PC-3 (cell line): ENCODE measurements at regions not wholly inside any gene's neighbourhood (a gene's known extent, or its start where the extent isn't known, plus 50 kb on each side); places are given as distances from the start of the nearest gene placed in this dataset.

Experiments used
- ATAC-seq: fragments of 200-7000 bp; cut with Tn5 transposase; 2 replicates; pipeline ENCODE4 v1.9.1; 2020; ENCODE audit warnings: mild to moderate bottlenecking, moderate library complexity
- BruUV-seq: library from RNA; stranded (reverse); fragments of 400-500 nt; replicated peaks from 2 replicates; lab custom pipeline; 2021; lab: Mats Ljungman, UMichigan
- CTCF ChIA-PET: fragments of 300-600 bp; sonication (Branson Sonifier 250); formaldehyde crosslinking; loops from one replicate; lab custom pipeline; 2022; ENCODE audit warnings: antibody characterized with exemption; lab: Charles Lee
- POLR2A ChIA-PET: fragments of 300-600 bp; sonication (Branson Sonifier 250); formaldehyde crosslinking; loops from one replicate; lab custom pipeline; 2022; ENCODE audit warnings: antibody characterized with exemption; ENCODE audit not compliant: unreplicated experiment; lab: Charles Lee
- DNase-seq: peaks from one replicate; pipeline ENCODE4 v3.0.0-alpha.2; 2015
- H2AFZ ChIP-seq: fragments of 300-600 bp; sonication (generic); 2 replicates; pipeline ENCODE4 v1.6.0; 2016; ENCODE audit warnings: antibody characterized with exemption, low read length
- H3F3A ChIP-seq: fragments of 300-600 bp; sonication (generic); one replicate; pipeline ENCODE4 v1.6.0; 2017; ENCODE audit warnings: antibody characterized with exemption, low read length, control low read depth, mild to moderate bottlenecking; ENCODE audit not compliant: unreplicated experiment
- H3K27ac ChIP-seq: fragments of 300-600 bp; sonication (generic); 2 replicates; pipeline ENCODE4 v1.5.1; 2016; ENCODE audit warnings: mild to moderate bottlenecking, low read length
- H3K27me3 ChIP-seq: fragments of 300-600 bp; sonication (generic); 2 replicates; pipeline ENCODE4 v1.6.1; 2016; ENCODE audit warnings: low read length, mixed read lengths
- H3K36me3 ChIP-seq: fragments of 300-600 bp; sonication (generic); 2 replicates; pipeline ENCODE4 v1.6.1; 2016; ENCODE audit warnings: low read depth, mixed run types, low read length, mixed read lengths
- H3K4me1 ChIP-seq: fragments of 300-600 bp; sonication (generic); 2 replicates; pipeline ENCODE4 v1.5.1; 2016; ENCODE audit warnings: low read length; ENCODE audit not compliant: insufficient read depth
- H3K4me2 ChIP-seq: fragments of 300-600 bp; sonication (generic); 2 replicates; pipeline ENCODE4 v1.6.0; 2016; ENCODE audit warnings: low read length
- H3K4me3 ChIP-seq: fragments of 300-600 bp; sonication (generic); 2 replicates; pipeline ENCODE4 v1.5.1; 2016; ENCODE audit warnings: mild to moderate bottlenecking, low read length, mixed read lengths
- H3K79me2 ChIP-seq: fragments of 300-600 bp; sonication (generic); 2 replicates; pipeline ENCODE4 v1.6.1; 2017; ENCODE audit warnings: low read length, mixed read lengths
- H3K9ac ChIP-seq: fragments of 300-600 bp; sonication (generic); 2 replicates; pipeline ENCODE4 v1.6.0; 2016; ENCODE audit warnings: mild to moderate bottlenecking, low read length
- H3K9me2 ChIP-seq: fragments of 300-600 bp; sonication (generic); replicated peaks from 2 replicates; pipeline ENCODE4 v1.6.1; 2016; ENCODE audit warnings: mixed run types, low read length, mixed read lengths
- H3K9me3 ChIP-seq: fragments of 300-600 bp; sonication (generic); 2 replicates; pipeline ENCODE4 v1.6.1; 2016; ENCODE audit warnings: low read length, mixed read lengths
- H4K20me1 ChIP-seq: fragments of 300-600 bp; sonication (generic); 2 replicates; pipeline ENCODE4 v1.6.1; 2016; ENCODE audit warnings: low read length, mixed read lengths
- CTCF ChIP-seq: fragments of 300-600 bp; sonication (generic); conservative IDR thresholded peaks from 2 replicates; pipeline ENCODE4 v1.5.1; 2017; ENCODE audit warnings: antibody characterized with exemption, low read depth, mild to moderate bottlenecking, low read length
- EZH2 ChIP-seq: fragments of 300-600 bp; sonication (generic); IDR thresholded peaks from one replicate; pipeline ENCODE4 v1.6.1; 2017; ENCODE audit warnings: antibody characterized with exemption, mild to moderate bottlenecking, low read length; ENCODE audit not compliant: unreplicated experiment
- EZH2phosphoT487 ChIP-seq: fragments of 300-600 bp; sonication (generic); IDR thresholded peaks from 2 replicates; pipeline ENCODE4 v1.6.1; 2018; ENCODE audit warnings: mild to moderate bottlenecking, antibody characterized with exemption, low read length, borderline replicate concordance
- intact Hi-C: fragments of 100-400 bp; cut with micrococcal nuclease; formaldehyde crosslinking; loops from 2 replicates; pipeline ENCODE4 v1.9.0; 2023

GRCh38 chr14:58907803-58908202 is 270.0 kb downstream of the DACT1 start:
- POLR2A ChIA-PET, result no interaction called here
- Histone ChIP-seq H3K27me3 (no peaks in the 10 kb centered on the region), H4K20me1 (no peaks in the 10 kb centered on the region), H3K4me1 (peaks cover 6% of the 10 kb centered on the region), H2AFZ (no peak overlapping the region), H3K79me2 (no peaks in the 10 kb centered on the region), H3K9me3 (no peaks in the 10 kb centered on the region), H3K4me2 (no peak overlapping the region), H3K4me3 (no peak overlapping the region), H3K36me3 (no peaks in the 10 kb centered on the region), H3F3A (no peaks in the 10 kb centered on the region), H3K9me2 (0 out of 2 replicates have a peak, but pooled peaks cover 5% of the 10 kb centered on the region), H3K27ac (no peak overlapping the region), H3K9ac (no peak overlapping the region)
- ATAC-seq (no peak), DNase-seq (no peak)
- intact Hi-C loops, result no loop called here
- TF ChIP-seq EZH2phosphoT487 (no peak), EZH2 (no peak), CTCF (no peak)
- CTCF ChIA-PET, result no interaction called here
- BruUV-seq, result no TSS peak

GRCh38 chr14:58912287-58912686 is 274.5 kb downstream of the DACT1 start:
- POLR2A ChIA-PET, result interaction anchor here (0.6 kb wide), 2 partner anchors 77 to 166 kb away, joined by 3 to 16 read pairs; no protein-coding TSS in a partner anchor
- Histone ChIP-seq H3K9me2 (0 out of 2 replicates have a peak, but pooled peaks cover 5% of the 10 kb centered on the region), H3F3A (no peaks in the 10 kb centered on the region), H3K4me3 (no peak overlapping the region), H3K27ac (no peak overlapping the region), H3K4me2 (no peak overlapping the region), H3K9ac (no peak overlapping the region), H4K20me1 (no peaks in the 10 kb centered on the region), H3K4me1 (peaks cover 16% of the 10 kb centered on the region), H3K36me3 (no peaks in the 10 kb centered on the region), H3K27me3 (no peaks in the 10 kb centered on the region), H3K79me2 (no peaks in the 10 kb centered on the region), H2AFZ (no peak overlapping the region), H3K9me3 (no peaks in the 10 kb centered on the region)
- intact Hi-C loops, result loop anchor here (10.0 kb wide), 1 partner anchor 177 kb away; no protein-coding TSS in a partner anchor
- DNase-seq, result no peak
- TF ChIP-seq EZH2 (no peak), CTCF (no peak), EZH2phosphoT487 (no peak)
- no TSS peak for BruUV-seq
- CTCF ChIA-PET, result no interaction called here
- ATAC-seq, result no peak

GRCh38 chr14:58912799-58913432 is 275.2 kb downstream of the DACT1 start:
- Histone ChIP-seq H3K27ac (no peak overlapping the region), H2AFZ (peak overlapping the region; percentile 39), H3K9me3 (no peaks in the 10 kb centered on the region), H3K9ac (no peak overlapping the region), H3K4me2 (peak overlapping the region; percentile 66), H3K4me3 (peak overlapping the region; percentile 15; the same call in 1 of the 2 replicates), H3K27me3 (no peaks in the 10 kb centered on the region), H3K36me3 (no peaks in the 10 kb centered on the region), H4K20me1 (no peaks in the 10 kb centered on the region), H3K4me1 (peaks cover 22% of the 10 kb centered on the region), H3K79me2 (no peaks in the 10 kb centered on the region), H3K9me2 (0 out of 2 replicates have a peak, but pooled peaks cover 5% of the 10 kb centered on the region), H3F3A (no peaks in the 10 kb centered on the region)
- TF ChIP-seq EZH2phosphoT487, result no peak
- TF ChIP-seq CTCF, result no peak
- TF ChIP-seq EZH2, result no peak
- DNase-seq (peak; percentile 92), ATAC-seq (peak; percentile 95)
- ChIA-PET POLR2A (interaction anchor here (0.6 kb wide), 2 partner anchors 77 to 167 kb away, joined by 3 to 16 read pairs; no protein-coding TSS in a partner anchor), CTCF (no interaction called here)
- intact Hi-C loops, result loop anchor here (10.0 kb wide), 1 partner anchor 178 kb away; no protein-coding TSS in a partner anchor
- no TSS peak for BruUV-seq
